Progenitor cell of endocrine pancreas (in vitro differentiated cells): ENCODE measurements at regions not wholly inside any gene's neighbourhood (a gene's known extent, or its start where the extent isn't known, plus 50 kb on each side); places are given as distances from the start of the nearest gene placed in this dataset.
"Not testable (repeated sequence)": the region's sequence is repeated elsewhere in the genome, so short reads cannot be mapped to it uniquely, and the experiment has no call there.

Source experiments
- DNase-seq: peaks from one replicate; pipeline ENCODE4 v3.0.0; 2021; ENCODE audit warnings: low spot score; ENCODE audit not compliant: unreplicated experiment
- H3K27ac Mint-ChIP-seq: 2 replicates; pipeline ENCODE4 v1.8.0; 2021; ENCODE audit warnings: mild to moderate bottlenecking, moderate library complexity, mixed read lengths
- H3K27me3 Mint-ChIP-seq: 2 replicates; pipeline ENCODE4 v1.8.0; 2021; ENCODE audit warnings: mixed read lengths
- H3K36me3 Mint-ChIP-seq: 2 replicates; pipeline ENCODE4 v1.8.0; 2022; ENCODE audit warnings: mixed read lengths; ENCODE audit not compliant: insufficient read depth
- H3K4me1 Mint-ChIP-seq: 2 replicates; pipeline ENCODE4 v1.8.0; 2021; ENCODE audit warnings: low read depth, mixed read lengths
- H3K4me3 Mint-ChIP-seq: 2 replicates; pipeline ENCODE4 v1.8.0; 2021; ENCODE audit warnings: low read depth, mild to moderate bottlenecking, moderate library complexity, mixed read lengths
- H3K9me3 Mint-ChIP-seq: 2 replicates; pipeline ENCODE4 v1.8.0; 2021; ENCODE audit warnings: low read depth, mixed read lengths
- TF ChIP-seq, protein P1 (sequence below): fragments of 200-600 bp; sonication (generic); IDR thresholded peaks from one replicate; pipeline ENCODE4 v1.5.0; 2021; ENCODE audit warnings: antibody characterized with exemption, mild to moderate bottlenecking; ENCODE audit not compliant: unreplicated experiment

DNA sequence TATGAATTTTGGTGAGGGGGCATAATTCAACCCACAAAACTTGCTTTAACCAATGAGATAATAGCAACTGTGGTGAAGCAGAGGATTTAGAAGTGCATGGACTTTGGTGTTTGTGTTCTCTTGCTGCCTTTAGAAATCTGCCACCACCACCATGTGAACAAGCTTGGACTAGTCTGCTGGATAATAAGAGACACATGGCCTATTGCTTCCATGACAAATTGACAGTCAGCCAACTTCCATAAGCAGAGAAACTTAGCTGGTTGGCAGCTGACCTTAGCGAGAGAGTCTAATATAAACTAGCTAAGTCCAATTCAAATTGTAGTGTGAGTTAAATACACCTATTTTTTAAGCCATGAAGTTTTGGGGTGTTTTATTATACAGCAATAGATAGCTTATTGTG, 482.1 kb upstream of the ANO5 start:
- Mint-ChIP-seq H3K9me3 (no peaks in the 10 kb centered on the region), H3K4me3 (no peak overlapping the region), H3K27me3 (no peaks in the 10 kb centered on the region), H3K36me3 (no peaks in the 10 kb centered on the region), H3K4me1 (peaks cover 1% of the 10 kb centered on the region), H3K27ac (no peak overlapping the region)
- TF ChIP-seq, protein P1, sequence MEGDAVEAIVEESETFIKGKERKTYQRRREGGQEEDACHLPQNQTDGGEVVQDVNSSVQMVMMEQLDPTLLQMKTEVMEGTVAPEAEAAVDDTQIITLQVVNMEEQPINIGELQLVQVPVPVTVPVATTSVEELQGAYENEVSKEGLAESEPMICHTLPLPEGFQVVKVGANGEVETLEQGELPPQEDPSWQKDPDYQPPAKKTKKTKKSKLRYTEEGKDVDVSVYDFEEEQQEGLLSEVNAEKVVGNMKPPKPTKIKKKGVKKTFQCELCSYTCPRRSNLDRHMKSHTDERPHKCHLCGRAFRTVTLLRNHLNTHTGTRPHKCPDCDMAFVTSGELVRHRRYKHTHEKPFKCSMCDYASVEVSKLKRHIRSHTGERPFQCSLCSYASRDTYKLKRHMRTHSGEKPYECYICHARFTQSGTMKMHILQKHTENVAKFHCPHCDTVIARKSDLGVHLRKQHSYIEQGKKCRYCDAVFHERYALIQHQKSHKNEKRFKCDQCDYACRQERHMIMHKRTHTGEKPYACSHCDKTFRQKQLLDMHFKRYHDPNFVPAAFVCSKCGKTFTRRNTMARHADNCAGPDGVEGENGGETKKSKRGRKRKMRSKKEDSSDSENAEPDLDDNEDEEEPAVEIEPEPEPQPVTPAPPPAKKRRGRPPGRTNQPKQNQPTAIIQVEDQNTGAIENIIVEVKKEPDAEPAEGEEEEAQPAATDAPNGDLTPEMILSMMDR: no peak
- no peak for DNase-seq

DNA sequence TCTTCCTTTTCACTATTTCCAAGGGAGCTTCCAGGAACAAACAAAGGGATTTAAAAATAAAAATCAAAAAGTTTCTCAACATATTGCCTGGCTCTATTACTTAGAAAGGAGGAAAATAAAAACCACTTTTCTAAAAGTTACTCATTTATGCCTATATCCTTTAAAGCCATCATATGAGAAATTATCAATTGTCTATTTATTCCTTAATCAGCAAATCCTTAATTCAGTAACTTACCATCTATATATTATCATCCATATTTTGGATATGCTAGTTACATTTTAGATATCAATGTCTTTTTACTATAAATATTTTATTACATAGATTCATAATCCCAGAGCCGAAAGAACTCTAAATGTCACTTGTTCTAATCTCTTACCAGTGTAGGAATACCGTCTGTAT, 481.5 kb upstream of the ANO5 start:
- no peaks in the 10 kb centered on the region for H3K27me3 Mint-ChIP-seq
- H3K9me3 Mint-ChIP-seq: no peaks in the 10 kb centered on the region
- no peak for DNase-seq
- no peak overlapping the region for H3K27ac Mint-ChIP-seq
- H3K4me3 Mint-ChIP-seq: no peak overlapping the region
- peaks cover 1% of the 10 kb centered on the region for H3K4me1 Mint-ChIP-seq
- TF ChIP-seq, protein P1: no peak
- H3K36me3 Mint-ChIP-seq: no peaks in the 10 kb centered on the region

DNA sequence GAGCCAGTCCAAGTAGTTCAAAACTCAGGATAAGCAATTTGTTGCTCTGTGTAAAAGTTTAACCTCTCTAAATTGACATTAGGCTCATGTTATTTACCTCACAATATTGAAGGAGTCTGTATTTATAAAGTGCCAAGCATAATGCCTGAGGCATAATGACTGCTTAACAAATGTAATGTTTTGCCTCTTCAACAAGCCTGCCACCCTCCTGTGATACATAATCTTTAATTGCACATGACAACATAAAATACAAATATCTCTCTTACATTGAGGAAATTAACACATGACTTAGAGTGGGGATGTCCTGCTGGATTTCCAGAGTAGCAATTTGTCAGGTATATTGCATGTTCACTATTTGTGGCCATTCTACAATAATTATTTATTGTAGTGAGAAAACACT, 469.2 kb upstream of the ANO5 start:
- TF ChIP-seq, protein P1: no peak
- no peaks in the 10 kb centered on the region for H3K36me3 Mint-ChIP-seq

GRCh38 chr11:21727102-21727501, 465.8 kb upstream of the ANO5 start:
- TF ChIP-seq, protein P1: no peak
- Mint-ChIP-seq H3K36me3 (no peaks in the 10 kb centered on the region), H3K9me3 (peaks cover 8% of the 10 kb centered on the region)

More for the DNA sequence above, 469.2 kb upstream of the ANO5 start:
- Mint-ChIP-seq H3K9me3 (peaks cover 4% of the 10 kb centered on the region), H3K4me1 (no peaks in the 10 kb centered on the region), H3K27me3 (no peaks in the 10 kb centered on the region), H3K4me3 (no peak overlapping the region), H3K27ac (no peak overlapping the region)
- no peak for DNase-seq

DNA sequence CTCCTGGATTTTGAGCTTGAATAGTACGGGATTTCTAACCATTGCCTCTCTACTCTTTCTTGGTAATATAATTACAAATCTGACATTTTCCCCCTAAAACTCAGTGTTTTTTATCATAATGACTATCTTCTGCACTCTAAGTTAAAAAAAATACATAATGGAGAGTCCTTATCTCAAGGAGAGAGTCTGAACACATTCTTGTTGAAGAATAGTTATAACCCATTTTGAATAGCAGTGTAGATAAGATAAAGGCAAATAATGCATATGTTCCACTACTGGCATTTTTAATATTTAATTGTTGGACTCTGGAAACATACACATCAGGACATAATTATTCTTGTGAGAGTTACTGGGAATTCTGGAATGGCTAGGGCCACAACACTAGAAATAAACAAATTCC, 456.5 kb upstream of the ANO5 start:
- DNase-seq: no peak
- H3K4me1 Mint-ChIP-seq: no peaks in the 10 kb centered on the region
- no peak overlapping the region for H3K4me3 Mint-ChIP-seq
- H3K27me3 Mint-ChIP-seq: no peaks in the 10 kb centered on the region
- no peak overlapping the region for H3K27ac Mint-ChIP-seq
- no peaks in the 10 kb centered on the region for H3K36me3 Mint-ChIP-seq
- TF ChIP-seq, protein P1: no peak
- peaks cover 3% of the 10 kb centered on the region for H3K9me3 Mint-ChIP-seq

More at GRCh38 chr11:21727102-21727501, 465.8 kb upstream of the ANO5 start:
- Mint-ChIP-seq H3K4me3 (no peak overlapping the region), H3K27me3 (no peaks in the 10 kb centered on the region), H3K27ac (no peak overlapping the region), H3K4me1 (no peaks in the 10 kb centered on the region)
- no peak for DNase-seq

DNA sequence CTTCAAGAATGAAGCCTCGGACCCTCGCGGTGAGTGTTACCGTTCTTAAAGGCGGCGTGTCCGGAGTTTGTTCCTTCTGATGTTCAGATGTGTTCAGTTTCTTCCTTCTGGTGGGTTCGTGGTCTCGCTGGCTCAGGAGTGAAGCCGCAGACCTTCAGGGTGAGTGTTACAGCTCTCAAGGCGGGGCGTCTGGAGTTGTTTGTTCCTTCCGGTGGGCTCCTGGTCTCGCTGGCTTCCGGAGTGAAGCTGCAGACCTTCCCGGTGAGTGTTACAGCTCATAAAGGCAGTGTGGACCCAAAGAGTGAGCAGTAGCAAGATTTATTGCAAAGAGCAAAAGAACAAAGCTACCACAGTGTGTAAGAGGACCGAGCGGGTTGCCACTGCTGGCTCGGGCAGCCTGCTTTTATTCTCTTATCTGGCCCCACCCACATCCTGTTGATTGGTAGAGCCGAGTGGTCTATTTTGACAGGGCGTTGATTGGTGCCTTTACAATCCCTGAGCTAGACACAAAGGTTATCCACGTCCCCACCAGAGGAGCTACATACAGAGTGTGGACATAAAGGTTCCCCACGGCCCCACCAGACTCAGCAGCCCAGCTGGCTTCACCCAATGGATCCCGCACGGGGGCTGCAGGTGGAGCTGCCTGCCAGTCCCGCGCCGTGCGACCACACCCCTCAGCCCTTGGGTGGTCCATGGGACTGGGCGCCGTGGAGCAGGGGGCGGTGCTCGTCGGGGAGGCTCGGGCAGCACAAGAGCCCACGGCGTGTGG, 440.2 kb upstream of the ANO5 start:
- H3K4me3 Mint-ChIP-seq, H3K36me3 Mint-ChIP-seq, H3K4me1 Mint-ChIP-seq, H3K27me3 Mint-ChIP-seq, DNase-seq, H3K27ac Mint-ChIP-seq: not testable (repeated sequence)
- peaks cover 12% of the 10 kb centered on the region for H3K9me3 Mint-ChIP-seq

- not testable (repeated sequence) for H3K27ac Mint-ChIP-seq, DNase-seq, H3K27me3 Mint-ChIP-seq, H3K4me3 Mint-ChIP-seq, H3K4me1 Mint-ChIP-seq, H3K36me3 Mint-ChIP-seq
- H3K9me3 Mint-ChIP-seq: peaks cover 12% of the 10 kb centered on the region
These were observed 439.6 kb upstream of the ANO5 start for GRCh38 chr11:21753244-21753767.
